Glutamatergic neuron (in vitro differentiated cells): ENCODE measurements at regions not wholly inside any gene's neighbourhood (a gene's known extent, or its start where the extent isn't known, plus 50 kb on each side); places are given as distances from the start of the nearest gene placed in this dataset.

ENCODE experiments used
- DNase-seq: peaks from one replicate; pipeline ENCODE4 v3.0.0; 2022
- H3K27ac Mint-ChIP-seq: one replicate; pipeline ENCODE4 v1.8.0; 2020; ENCODE audit warnings: mild to moderate bottlenecking, mixed read lengths, inconsistent platforms; ENCODE audit not compliant: unreplicated experiment
- H3K27me3 Mint-ChIP-seq: one replicate; pipeline ENCODE4 v1.8.0; 2020; ENCODE audit warnings: mild to moderate bottlenecking, moderate library complexity, mixed read lengths, inconsistent platforms; ENCODE audit not compliant: unreplicated experiment
- H3K36me3 Mint-ChIP-seq: one replicate; pipeline ENCODE4 v1.8.0; 2020; ENCODE audit warnings: mild to moderate bottlenecking, mixed read lengths, inconsistent platforms; ENCODE audit not compliant: unreplicated experiment
- H3K4me1 Mint-ChIP-seq: one replicate; pipeline ENCODE4 v1.8.0; 2020; ENCODE audit warnings: mild to moderate bottlenecking, low read depth, mixed read lengths, inconsistent platforms; ENCODE audit not compliant: unreplicated experiment
- H3K4me3 Mint-ChIP-seq: one replicate; pipeline ENCODE4 v1.8.0; 2020; ENCODE audit warnings: mild to moderate bottlenecking, mixed read lengths, inconsistent platforms; ENCODE audit not compliant: unreplicated experiment
- H3K9me3 Mint-ChIP-seq: one replicate; pipeline ENCODE4 v1.8.0; 2020; ENCODE audit warnings: mild to moderate bottlenecking, moderate library complexity, mixed read lengths, inconsistent platforms; ENCODE audit not compliant: unreplicated experiment
- CTCF ChIP-seq: fragments of 200-600 bp; sonication (generic); IDR thresholded peaks from one replicate; pipeline ENCODE4 v1.5.0; 2021; ENCODE audit not compliant: partially characterized antibody, unreplicated experiment

- no peak for TF ChIP-seq CTCF
- H3K9me3 Mint-ChIP-seq: no peaks in the 10 kb centered on the region
- peaks cover 2% of the 10 kb centered on the region for H3K4me1 Mint-ChIP-seq
- no peak overlapping the region for H3K4me3 Mint-ChIP-seq
- no peak overlapping the region for H3K27ac Mint-ChIP-seq
- H3K36me3 Mint-ChIP-seq: no peaks in the 10 kb centered on the region
- H3K27me3 Mint-ChIP-seq: peaks cover 2% of the 10 kb centered on the region
- DNase-seq: no peak
Observed at GRCh38 chr15:61420546-61420945, 191.4 kb upstream of the RORA start.

DNA sequence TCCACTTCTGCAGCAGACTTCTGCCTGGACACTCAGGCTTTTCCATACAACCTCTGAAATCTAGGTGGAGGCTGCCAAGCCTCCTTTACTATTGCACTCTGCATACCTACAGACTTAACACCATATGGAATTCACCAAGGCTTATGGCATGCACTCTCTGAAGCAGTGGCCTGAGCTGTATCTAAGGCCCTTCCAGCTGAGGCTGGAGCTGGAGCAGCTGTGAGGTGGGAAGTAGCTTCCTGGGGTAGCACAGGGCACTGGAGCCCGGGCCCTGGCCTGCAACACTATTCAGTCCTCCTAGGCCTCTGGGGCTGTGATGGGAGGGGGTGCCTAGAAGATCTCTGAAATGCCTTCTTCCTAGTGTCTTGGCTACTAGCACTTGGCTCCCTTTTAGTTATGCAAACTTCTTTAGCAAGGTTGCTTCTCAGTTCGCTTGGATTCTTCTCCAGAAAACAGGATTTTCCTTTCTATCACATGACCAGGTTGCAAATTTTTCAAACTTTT lies 186.6 kb upstream of the RORA start:
- H3K4me3 Mint-ChIP-seq: no peak overlapping the region
- no peak for TF ChIP-seq CTCF
- H3K4me1 Mint-ChIP-seq: no peaks in the 10 kb centered on the region
- H3K27ac Mint-ChIP-seq: no peak overlapping the region
- no peaks in the 10 kb centered on the region for H3K9me3 Mint-ChIP-seq
- no peak for DNase-seq
- H3K27me3 Mint-ChIP-seq: peaks cover 5% of the 10 kb centered on the region
- H3K36me3 Mint-ChIP-seq: no peaks in the 10 kb centered on the region

DNA sequence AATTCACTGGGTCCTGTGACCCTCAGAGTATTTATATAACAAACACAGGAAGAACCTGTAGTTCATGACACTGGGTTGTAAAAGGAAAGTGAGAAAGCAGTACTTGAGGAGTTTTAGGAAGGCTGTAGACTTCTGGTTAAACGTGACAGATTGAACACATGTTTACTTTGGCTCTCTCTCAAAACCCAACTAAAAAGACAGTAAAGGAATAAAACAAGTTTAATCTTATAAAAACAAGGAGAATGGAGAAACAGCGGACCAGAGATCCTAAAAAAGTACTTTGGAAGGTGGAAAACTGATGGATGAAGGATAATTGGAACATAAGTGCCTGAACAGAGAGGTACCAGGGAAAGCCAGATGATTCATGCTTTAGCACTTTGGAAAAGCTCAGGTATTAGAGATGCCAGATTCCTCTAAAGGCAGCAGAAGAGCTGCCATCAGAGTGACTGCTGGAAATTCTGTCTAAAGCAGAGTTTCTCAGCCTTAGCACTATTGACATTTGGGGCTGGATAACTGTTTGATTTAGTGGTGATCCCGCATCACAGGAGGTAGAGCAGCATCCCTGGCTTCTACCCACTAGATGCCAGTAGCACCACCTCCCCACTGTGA lies 182.9 kb upstream of the RORA start:
- DNase-seq: no peak
- H3K4me3 Mint-ChIP-seq: no peak overlapping the region

GRCh38 chr15:61410662-61411061 lies 181.6 kb upstream of the RORA start:
- no peaks in the 10 kb centered on the region for H3K4me1 Mint-ChIP-seq
- no peak overlapping the region for H3K27ac Mint-ChIP-seq
- no peak for DNase-seq
- no peak for TF ChIP-seq CTCF
- H3K27me3 Mint-ChIP-seq: peaks cover 3% of the 10 kb centered on the region
- no peaks in the 10 kb centered on the region for H3K9me3 Mint-ChIP-seq
- H3K4me3 Mint-ChIP-seq: no peak overlapping the region
- H3K36me3 Mint-ChIP-seq: no peaks in the 10 kb centered on the region

More for the DNA sequence above, 182.9 kb upstream of the RORA start:
- Mint-ChIP-seq H3K27ac (no peak overlapping the region), H3K27me3 (peaks cover 3% of the 10 kb centered on the region), H3K9me3 (no peaks in the 10 kb centered on the region), H3K36me3 (no peaks in the 10 kb centered on the region), H3K4me1 (no peaks in the 10 kb centered on the region)
- no peak for TF ChIP-seq CTCF

- Mint-ChIP-seq H3K27ac (no peak overlapping the region), H3K4me3 (no peak overlapping the region), H3K4me1 (peaks cover 2% of the 10 kb centered on the region), H3K36me3 (peaks cover 5% of the 10 kb centered on the region), H3K27me3 (no peaks in the 10 kb centered on the region), H3K9me3 (no peaks in the 10 kb centered on the region)
- no peak for TF ChIP-seq CTCF
- DNase-seq: no peak
Observed at GRCh38 chr15:61404567-61404966, 175.5 kb upstream of the RORA start.
